IPS DF 4.7 (cell line): ENCODE measurements at regions not wholly inside any gene's neighbourhood (a gene's known extent, or its start where the extent isn't known, plus 50 kb on each side); places are given as distances from the start of the nearest gene placed in this dataset.

Experiments
- DNase-seq: peaks from one replicate; pipeline ENCODE4 v3.0.0-alpha.2; 2013; ENCODE audit warnings: low spot score; ENCODE audit errors: extremely low read depth

DNA sequence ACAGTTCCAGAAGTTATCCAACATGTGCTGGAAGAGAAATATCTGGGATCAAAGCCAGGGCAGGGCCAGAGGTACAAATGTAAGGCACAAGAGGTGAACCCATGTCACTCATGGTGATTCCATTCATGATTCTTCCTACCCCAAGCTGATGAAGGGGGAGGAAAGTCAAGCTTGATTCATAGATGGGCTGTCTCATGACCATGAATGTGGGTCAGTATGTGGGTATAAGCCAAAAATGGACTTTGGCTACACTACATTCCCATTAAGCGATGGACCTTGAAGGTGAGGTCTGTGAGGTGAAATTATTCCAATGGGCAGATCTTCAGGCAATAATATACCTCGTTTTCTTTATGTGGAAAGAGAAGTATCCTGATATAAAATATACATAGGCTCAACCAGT is 217.1 kb downstream of the BTG1 start:
- DNase-seq = no peak

DNA sequence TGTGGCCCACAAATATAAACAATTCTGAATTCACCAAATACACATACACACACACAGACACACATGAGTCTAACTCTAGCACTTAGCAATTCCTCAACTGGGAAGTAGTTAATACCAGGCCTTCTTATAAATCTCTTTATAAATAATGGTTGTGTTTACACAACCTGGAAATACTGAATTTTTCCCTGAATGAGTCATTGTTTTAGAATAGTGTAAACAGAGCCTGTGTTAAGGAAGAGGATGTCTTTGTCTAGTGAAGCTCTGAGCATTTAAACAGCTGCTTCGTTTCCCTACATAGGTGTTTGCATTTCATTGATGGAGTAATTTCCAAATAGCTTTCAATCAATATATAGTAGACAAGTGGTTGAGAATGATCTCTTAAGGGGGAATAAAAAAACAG is 218.8 kb downstream of the BTG1 start:
- DNase-seq = no peak

DNA sequence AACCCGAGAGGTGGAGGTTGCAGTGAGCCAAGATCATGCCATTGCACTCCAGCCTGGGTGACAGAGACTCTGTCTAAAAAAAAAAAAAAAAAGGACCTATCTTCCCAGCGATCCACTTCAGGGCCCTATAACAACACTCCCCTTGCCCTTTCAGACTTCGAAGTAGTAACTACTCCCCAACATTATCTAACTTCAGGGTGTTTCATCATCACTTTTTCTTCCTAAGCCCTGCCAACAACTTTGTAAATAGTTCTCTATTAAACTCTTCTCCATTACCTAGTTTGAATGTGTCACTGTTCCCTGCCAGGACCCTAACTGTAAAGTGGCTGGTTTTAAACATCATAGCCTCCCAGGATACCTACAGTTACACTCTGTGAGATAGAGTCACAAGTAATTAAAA is 220.8 kb downstream of the BTG1 start:
- no peak for DNase-seq

DNA sequence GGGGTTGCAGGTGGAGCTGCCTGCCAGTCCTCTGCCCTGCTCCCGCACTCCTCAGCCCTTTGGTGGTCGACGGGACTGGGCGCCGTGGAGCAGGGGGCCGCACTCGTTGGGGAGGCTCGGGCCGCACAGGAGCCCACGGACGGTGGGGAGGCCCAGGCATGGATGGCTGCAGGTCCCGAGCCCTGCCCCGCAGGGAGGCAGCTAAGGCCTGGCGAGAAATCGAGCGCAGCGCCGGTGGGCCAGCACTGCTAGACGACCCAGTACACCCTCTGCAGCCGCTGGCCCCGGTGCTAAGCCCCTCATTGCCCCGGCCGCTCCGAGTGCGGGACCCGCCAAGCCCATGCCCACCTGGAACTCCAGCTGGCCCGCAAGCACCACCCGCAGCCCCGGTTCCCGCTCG is 221.8 kb downstream of the BTG1 start:
- no peak for DNase-seq

DNA sequence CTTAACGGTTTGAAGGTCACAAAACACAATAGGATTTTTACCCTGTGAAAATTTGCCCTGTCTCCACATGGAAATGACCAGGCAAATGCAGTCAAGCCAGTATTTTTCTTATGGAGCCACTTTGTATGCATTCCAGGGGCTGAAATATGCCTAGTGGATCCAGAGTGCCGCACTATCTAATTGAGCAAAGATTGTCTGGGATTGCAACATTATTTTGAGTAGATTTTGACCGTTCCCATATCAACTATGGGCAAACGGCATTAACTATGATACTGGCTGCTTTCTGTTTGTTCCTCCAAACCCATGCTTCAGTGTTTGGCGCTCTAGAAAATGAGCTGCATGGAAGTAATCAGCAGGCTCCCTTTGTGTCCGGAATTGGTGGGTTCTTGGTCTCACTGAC is 223.0 kb downstream of the BTG1 start:
- DNase-seq = no peak

DNA sequence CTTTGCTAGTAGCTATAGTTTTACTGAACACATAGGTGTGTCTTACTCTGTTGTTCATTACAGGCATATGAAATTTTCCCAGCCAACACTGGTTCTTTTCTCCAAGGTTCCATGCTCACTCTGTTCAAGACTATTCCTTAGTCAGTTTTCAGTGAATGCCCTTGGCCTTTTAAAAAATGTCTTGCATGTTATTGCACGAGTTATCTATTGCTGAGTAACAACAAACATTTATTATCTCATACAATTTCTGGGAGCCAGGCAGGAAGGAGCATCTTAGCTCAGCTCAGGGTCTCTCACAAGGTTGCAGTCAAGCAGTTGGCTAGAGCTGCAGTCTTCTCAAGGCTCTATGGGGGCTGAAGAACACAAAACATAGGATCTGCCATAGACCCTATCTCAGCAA is 223.5 kb downstream of the BTG1 start:
- no peak for DNase-seq

DNA sequence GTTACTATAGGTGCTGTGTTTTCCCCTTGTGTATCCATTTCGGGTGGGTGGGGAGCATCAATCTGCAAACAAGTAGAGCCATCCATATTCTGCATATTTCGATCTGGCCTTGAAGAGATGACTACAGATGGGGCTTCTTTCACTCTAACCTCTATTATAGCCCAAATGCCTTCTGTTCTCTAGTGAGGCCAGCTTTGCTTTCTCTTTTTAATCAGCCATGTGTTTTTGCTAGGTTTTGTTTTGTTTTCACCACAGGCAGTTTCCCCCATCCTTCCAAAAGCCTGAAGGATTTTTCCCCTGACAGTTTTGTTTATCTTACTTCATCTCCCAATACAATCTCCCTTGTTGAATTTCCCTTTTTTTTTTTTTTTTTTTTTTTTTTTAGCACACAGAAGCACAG is 224.1 kb downstream of the BTG1 start:
- no peak for DNase-seq

DNA sequence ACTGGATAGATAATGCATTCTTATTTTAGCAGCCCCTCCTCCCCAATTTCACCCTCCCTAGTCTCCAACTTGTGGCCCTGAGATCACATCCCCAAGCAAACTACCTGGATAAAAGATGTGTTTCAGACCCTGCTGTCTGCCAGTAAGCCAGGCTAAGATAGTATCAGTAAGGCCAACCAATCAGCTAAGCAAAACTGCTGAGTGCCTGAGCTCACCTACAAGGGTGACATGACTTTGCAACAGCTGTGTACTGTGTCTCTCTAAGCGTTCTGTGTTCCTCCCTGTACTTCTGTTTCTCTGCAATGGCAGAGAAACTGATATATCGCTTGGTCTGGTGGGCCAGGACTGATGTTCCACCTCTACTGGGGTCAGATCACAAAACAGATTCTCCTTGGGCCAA is 224.9 kb downstream of the BTG1 start:
- DNase-seq = no peak

DNA sequence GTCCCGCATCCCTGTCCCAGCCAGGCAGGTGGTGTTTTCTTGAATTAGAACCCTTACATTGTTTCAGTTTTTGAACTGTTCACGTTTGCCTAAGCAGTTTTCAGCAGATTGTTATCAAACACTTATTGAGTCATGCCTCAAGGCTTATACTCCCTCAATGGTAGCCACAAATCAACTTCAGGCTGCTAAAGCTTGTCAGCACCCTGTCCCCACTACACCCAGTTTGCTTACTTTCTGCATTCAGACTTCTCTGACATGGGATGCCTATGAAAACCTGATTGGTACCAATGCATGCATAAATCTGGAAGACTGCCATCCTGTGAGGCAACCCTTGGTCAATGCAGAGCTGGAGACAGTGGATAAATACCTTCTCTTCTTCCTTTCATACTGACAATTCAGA is 225.4 kb downstream of the BTG1 start:
- DNase-seq = no peak

DNA sequence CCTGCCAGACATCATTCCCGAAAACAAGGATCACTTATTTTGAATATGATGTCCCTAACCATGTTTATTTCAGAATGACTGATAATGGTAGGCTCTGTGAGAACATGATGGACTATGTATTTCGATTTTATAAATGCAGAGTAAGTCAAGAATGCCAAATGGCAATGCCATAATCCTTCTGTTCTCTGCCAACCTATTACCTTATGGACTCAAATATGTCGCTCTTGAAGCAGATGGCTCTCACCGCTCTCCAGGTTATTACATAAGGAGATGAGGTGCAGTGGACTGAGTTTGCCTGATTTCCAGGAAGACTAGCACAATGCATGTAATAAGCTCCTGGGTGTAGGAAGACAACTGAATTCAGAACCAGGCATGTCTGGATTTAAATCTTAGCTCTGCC is 227.2 kb downstream of the BTG1 start:
- DNase-seq = no peak

DNA sequence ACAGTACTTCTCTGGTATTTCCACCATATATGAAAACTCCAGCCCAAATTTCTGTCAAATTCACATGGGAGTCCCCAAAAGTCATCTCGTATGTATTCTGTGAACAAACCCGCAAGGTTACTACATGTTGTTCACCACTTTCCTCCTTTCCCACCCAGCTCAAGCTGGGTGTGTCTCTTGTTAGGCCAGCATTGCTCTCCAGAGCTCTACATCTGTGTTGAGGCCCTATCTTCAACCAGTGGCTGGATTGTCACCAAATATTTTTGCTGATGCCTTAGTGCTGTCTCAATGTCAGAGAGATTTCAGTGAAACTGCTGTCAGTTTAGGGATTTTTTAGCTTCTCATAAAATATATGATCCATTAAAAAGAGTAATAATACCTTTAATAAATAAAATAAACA is 230.9 kb downstream of the BTG1 start:
- DNase-seq = no peak

DNA sequence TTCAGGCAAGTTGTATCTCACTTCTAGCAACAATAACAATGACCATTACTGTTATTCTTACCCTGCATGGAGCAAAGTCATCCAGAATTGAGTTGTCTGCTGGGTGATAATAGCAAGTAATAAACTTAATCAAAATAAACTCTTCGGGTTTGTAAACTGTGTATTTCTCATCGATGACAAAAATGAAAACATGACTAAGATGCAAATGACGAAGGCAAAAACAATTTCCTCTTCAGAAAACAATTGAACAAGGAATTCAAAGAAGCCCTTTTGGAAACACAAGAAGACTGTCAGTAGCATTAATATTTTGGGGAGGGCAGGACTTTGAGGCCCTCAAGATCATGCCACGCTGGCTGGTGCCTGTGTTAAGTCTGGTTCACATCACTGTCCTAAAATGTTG is 232.0 kb downstream of the BTG1 start:
- no peak for DNase-seq

DNA sequence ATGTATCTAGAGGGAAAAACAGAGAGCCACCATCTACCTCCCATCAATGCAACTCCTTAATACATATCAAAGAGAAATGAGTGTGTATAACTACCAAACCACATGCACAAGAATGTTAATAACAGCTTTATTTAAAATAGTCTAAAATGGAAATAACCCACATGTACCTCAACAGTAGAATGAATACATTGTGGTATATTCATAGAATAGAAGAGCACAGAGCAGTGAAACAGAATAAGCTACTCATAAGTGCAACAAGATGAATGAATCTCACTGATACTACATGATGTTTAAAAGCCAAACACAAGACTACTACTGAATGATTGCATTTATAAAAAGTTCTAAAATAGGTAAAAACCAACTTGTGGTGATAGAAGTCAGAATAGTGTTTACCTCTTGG is 232.5 kb downstream of the BTG1 start:
- no peak for DNase-seq

DNA sequence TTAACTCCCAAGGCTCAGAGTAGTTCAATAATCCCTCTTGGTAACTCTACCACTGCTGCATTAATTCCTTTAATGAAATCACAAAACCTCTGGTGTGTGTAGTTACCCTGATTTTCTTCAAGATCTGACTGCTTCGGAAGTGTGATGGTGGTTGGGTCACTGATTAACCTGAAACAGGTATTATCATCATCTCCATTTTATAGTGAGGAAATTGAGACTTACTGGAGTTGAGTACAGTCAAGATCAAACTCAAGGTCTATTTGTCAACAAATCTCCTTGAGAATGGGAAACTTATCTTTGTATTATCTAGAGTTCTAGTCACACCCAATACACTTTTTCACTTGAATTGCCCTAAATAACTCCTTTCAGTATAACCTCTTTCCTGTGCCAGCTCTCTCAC is 233.5 kb downstream of the BTG1 start:
- DNase-seq = no peak

DNA sequence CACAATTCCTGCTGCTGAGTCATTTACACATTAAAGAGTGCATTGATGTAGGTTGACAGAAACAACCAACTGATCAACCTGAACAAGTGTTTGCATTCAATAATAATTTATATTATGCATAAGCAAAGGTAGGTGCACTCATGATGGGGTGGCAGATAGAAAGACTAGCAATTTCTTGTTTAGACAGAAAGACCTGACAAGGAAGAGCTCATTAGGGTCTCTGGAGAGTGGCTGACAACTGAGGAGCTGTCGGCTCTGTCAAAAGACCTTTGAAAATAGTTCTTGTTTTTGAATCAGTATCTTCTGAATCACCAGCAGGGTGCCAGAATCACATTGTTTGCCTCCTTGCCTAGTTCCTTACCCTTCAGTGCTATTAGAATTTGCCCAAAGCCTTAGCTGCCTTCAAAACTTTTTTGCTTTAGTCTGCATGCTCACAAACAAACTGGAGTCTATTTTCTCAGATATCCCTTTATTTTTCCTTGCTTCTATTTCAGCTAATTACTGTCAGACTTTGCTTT is 234.7 kb downstream of the BTG1 start:
- DNase-seq = no peak

DNA sequence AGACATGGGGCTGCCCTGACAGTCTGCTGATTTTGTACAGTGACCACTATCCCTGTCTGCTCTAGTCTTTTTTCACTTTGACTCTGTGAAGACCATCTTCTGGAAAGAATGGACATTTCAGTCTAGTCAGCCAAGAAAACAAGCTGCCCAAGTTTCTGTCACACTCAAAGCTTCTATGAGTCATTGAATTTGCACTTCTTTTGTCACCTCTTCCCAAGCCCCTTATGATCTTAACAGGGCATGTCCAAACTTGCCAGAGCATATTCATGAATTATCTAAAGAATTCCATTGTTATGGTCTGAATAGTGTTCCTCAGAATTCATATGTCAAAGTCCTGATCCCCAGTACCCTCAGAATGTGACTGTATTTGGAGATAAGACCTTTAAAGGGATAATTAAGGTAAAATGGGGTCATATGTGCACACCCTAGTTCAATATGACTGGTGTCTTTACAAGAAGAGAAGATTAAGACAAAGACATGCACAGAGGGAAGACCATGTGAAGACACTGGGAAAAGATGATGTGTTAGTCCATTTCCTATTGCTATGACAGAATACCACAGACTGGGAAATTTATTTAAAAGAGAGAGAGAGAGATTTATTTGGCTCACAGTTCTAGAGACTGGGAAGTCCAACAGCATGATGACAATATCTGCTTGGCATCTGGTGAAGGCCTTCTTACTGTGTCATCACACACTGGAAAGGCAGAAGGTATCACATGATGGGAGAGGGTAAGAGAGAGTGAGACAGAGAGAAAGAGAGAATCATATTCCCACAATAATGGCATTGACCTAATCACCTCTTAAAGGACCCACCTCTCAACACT is 242.6 kb downstream of the BTG1 start:
- DNase-seq = no peak

DNA sequence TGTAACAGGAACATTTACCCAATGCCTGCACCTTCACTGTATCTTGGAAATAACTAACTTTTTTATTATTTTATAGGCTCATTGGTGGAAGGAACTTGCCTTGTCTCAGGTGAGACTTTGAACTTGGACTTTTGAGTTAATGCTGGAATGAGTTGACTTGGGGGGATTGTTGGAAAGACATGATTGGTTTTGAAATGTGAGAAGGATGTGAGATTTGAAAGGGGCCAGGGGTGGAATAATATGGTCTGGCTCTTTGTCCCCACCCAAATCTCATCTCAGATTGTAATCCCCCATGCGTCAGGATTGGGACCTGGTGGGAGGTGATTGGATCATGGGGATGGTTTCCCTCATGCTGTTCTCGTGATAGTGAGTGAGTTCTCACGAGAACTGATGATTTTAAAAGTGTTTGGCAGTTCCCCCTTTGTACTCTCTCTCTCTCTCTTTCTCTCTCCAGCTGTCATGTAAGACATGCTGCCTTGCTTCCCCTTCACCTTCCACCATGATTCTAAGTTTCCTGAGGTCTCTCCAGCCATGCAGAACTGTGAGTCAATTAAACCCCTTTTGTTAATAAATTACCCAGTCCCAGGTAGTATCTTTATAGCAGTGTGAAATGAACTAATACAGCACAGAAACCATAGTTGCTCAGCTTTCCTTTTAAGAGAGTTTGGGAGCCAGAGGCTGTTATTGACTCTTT is 244.1 kb downstream of the BTG1 start:
- DNase-seq = no peak

DNA sequence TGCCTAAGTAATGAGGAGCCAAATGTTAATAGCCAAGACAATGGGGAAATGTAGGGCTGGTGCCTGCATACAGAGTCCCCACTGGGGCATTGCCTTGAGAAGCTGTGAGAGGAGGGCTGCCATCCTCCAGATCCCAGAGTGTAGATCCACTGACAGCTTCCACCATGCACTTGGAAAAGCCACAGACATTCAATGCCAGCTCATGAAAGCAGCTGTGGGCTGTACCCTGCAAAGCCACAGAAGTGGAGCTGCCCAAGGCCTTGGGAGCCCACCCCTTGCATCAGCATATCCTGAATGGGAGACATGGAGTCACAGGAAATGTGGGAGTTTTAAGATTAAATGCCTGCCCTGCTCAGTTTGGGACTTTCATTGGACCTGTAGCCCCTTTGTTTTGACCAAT is 244.7 kb downstream of the BTG1 start:
- DNase-seq = no peak

DNA sequence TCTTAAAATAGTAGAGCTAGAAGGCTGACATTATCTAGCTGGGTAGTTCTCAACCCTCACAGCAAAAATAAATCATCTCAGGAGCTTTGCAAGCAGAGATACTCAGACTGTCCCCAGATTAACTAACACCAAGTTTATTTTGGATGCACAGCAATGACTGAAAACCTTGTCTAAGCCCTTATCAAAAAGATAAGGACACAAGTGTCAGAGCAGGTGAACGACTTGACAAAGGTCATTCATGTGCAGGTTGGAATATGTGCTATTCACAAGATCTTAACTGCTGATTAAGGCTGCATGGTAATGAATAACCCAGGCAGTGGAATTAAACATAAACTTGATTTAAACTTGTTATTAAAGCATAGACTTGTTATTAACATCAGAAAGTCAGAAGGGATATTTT is 246.6 kb downstream of the BTG1 start:
- no peak for DNase-seq

DNA sequence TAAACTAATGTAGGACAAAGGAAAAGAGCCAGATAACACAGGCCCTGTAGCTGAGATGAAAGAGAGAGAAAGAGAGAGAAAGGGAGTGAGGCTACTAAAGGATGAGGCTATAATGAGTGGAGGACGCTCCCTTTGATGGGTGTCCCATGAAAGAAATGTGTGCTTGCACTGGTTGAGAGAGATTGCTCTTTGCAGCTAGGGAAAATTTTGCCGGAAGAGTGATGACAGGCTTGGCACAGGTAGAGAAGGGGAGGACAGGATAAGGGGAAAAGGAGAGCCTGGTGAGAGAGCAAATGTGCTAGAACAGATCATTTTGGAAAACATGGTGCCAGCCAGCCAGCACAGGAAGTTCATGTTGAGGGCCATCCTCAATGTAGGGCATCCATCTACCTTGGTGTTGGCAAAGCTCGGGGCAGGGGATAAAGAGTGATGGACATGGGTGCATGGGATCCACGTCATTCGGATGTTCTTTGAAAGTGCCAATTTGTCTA is 248.6 kb downstream of the BTG1 start:
- DNase-seq = no peak

DNA sequence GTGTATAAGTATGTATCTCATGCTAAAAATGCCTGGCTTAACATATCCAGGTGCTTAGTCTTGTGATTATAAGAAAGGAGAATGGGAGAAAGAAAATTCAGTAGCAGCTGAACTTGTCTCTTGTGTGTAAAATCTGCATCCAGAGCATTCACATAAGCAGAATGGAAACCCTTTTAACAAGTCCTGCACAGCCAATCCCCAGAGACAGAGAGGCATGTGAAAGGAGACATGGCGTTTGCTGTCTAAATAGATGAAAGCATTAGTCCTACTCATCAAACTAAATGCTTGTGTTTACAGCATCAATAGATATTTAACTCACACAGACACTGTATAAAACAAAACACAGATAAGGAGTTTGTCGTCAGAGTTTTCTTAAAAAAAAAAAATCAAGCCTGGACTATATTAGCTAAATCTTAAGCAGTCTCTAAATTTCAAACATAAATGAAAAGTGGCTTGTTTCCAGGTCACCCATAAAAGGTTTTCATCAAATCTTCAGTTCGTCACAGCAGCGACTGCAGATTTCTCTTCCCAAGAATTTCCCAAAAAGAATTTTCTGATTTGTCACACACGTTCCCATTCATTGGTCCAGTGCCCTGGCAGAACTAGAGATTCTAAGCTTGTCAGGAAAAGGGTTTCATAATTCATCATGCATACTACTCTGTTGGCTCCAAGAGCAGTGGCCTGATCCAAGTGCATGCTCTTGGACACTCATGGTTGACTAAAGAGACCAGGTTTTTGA is 249.2 kb downstream of the BTG1 start:
- no peak for DNase-seq

DNA sequence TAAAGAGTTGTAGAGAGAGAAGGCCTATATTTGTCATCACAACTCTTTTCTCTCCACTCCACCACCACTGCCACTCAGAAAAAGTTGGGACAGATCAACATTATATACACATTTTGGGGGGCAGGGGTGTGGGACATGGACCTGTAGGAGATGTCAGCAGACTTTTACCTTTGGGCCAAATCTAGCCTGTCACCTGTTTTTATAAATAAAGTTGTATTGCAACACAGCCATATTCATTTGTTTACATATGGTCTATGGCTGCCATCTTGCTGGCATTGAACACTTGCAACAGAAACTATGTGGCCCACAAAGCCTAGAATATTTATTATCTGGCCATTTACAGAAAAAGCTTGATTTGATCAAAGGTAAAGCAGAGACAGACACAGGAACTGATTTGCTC is 250.7 kb downstream of the BTG1 start:
- DNase-seq = no peak
